ENCODE measurements at regions not wholly inside any gene's neighbourhood (a gene's known extent, or its start where the extent isn't known, plus 50 kb on each side); places are given as distances from the start of the nearest gene placed in this dataset.

- no peak for DNase-seq (ENCODE audit: low spot score)
These were observed 1153.6 kb downstream of the FSTL5 start for GRCh38 chr4:161010227-161010626.
